ENCODE measurements at regions not wholly inside any gene's neighbourhood (a gene's known extent, or its start where the extent isn't known, plus 50 kb on each side); places are given as distances from the start of the nearest gene placed in this dataset.

DNA sequence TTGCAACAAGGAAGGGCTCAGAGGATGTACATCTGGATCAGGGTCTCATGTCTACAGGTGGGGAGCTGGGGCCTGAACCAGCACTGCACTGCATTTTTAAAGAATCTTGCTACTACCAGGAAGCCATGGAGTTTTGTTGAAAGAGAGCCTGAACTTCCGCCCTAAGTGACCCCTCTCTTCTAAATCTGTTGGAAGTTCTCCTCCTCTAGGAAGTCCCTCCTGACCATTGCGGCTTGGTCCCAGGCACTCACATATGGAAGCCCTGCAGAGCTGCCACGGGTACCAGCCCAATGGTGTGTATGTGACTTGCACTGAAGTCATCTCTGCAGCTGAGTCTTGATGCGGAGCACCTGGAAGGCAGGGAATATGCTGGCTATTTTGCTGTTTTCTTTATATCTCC, 192.0 kb upstream of the GALNT2 start:
- DNase-seq (no peak), ATAC-seq (ENCODE audit: low read depth) (no peak)
- peaks cover 7% of the 10 kb centered on the region for H3K27me3 Mint-ChIP-seq
- TF ChIP-seq, protein P1, sequence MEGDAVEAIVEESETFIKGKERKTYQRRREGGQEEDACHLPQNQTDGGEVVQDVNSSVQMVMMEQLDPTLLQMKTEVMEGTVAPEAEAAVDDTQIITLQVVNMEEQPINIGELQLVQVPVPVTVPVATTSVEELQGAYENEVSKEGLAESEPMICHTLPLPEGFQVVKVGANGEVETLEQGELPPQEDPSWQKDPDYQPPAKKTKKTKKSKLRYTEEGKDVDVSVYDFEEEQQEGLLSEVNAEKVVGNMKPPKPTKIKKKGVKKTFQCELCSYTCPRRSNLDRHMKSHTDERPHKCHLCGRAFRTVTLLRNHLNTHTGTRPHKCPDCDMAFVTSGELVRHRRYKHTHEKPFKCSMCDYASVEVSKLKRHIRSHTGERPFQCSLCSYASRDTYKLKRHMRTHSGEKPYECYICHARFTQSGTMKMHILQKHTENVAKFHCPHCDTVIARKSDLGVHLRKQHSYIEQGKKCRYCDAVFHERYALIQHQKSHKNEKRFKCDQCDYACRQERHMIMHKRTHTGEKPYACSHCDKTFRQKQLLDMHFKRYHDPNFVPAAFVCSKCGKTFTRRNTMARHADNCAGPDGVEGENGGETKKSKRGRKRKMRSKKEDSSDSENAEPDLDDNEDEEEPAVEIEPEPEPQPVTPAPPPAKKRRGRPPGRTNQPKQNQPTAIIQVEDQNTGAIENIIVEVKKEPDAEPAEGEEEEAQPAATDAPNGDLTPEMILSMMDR (IDR thresholded peaks at IDR 0.05), result no peak
- no peak overlapping the region for H3K27ac Mint-ChIP-seq
- ChIA-PET CTCF (no interaction called here), POLR2A (no interaction called here)
- intact Hi-C loops (cut with micrococcal nuclease), result no loop called here
- no peaks in the 10 kb centered on the region for H3K9me3 Mint-ChIP-seq
- no peaks in the 10 kb centered on the region for H3K36me3 Mint-ChIP-seq (ENCODE audit: low read depth)
- no peaks in the 10 kb centered on the region for H3K4me1 Mint-ChIP-seq
- H3K4me3 Mint-ChIP-seq, result no peak overlapping the region

DNA sequence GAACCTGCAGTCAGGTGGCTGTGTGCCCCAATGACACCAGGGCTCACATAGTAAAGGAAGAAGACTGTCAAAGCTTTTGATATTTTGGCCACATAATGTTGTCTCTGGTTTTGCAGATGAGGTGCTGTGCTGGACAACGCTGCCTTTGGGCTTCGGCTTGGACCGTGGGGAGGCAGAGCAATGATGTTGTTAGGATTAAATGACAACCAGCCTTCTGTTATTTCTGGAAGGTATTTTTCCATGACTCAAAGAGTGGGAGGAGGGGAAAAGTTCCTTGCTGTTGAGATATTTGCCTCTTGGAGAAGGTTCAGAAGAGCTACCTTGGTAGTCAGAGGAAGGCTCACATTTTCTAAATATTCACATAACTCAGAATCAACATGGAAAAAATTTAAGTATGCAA, 187.3 kb upstream of the GALNT2 start:
- H3K4me1 Mint-ChIP-seq, result no peaks in the 10 kb centered on the region
- POLR2A ChIA-PET, result no interaction called here
- TF ChIP-seq, protein P1 (IDR thresholded peaks at IDR 0.05), result no peak
- no peaks in the 10 kb centered on the region for H3K9me3 Mint-ChIP-seq
- ATAC-seq (ENCODE audit: low read depth), result no peak
- no peak for DNase-seq
- H3K27me3 Mint-ChIP-seq, result peaks cover 14% of the 10 kb centered on the region
- H3K27ac Mint-ChIP-seq, result no peak overlapping the region
- CTCF ChIA-PET, result no interaction called here
- H3K36me3 Mint-ChIP-seq (ENCODE audit: low read depth), result no peaks in the 10 kb centered on the region
- H3K4me3 Mint-ChIP-seq, result no peak overlapping the region
- intact Hi-C loops (cut with micrococcal nuclease), result no loop called here

DNA sequence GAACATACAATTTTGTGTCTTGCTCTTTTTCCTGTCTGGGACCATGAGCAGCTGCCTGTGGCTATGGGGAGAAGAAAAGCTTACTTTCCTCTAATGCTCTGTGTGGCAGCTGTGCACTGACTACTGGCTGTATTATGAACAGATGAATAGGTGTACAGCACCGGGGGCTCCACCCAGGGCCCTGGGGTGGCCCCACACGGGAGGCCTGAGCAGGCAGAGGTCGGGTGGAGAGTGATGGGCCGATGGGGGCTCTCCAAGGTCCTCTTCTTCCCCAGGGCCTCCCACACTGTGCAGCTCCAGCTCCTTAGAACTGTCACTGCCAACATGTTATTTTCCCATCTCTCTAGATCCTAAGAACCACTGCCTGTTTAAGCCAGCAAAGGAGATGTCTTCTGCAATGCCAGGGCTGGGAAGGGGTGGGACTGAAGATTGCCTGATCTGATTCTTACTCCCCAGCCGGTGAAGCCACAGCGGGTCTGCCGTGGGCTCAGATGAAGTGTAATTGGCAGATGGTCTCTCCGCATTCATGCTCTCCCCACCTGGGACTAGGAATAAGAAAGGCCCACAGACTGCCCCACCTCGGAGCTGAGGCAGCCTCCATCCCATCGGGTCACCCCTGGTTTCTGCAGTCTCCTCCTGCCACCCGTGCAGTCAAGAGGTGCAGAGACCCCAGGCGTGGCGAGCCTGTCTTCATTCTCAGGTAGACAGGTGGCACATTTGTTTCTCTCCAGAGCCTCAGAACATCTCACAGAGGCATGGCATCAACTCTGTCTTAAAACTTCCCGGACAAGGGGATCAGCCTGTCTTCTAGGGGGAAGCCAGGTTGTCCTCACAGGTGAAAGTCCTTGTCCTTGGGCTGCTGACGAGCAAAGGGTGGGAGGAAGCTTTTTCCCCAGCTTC, 186.5 kb upstream of the GALNT2 start:
- no peak for DNase-seq
- ChIA-PET POLR2A (no interaction called here), CTCF (no interaction called here)
- Mint-ChIP-seq H3K4me3 (no peak overlapping the region), H3K4me1 (no peaks in the 10 kb centered on the region), H3K27me3 (peaks cover 14% of the 10 kb centered on the region), H3K36me3 (ENCODE audit: low read depth) (no peaks in the 10 kb centered on the region), H3K9me3 (no peaks in the 10 kb centered on the region), H3K27ac (no peak overlapping the region)
- intact Hi-C loops (cut with micrococcal nuclease), result no loop called here
- no peak for ATAC-seq (ENCODE audit: low read depth)
- TF ChIP-seq, protein P1 (IDR thresholded peaks at IDR 0.05), result no peak

DNA sequence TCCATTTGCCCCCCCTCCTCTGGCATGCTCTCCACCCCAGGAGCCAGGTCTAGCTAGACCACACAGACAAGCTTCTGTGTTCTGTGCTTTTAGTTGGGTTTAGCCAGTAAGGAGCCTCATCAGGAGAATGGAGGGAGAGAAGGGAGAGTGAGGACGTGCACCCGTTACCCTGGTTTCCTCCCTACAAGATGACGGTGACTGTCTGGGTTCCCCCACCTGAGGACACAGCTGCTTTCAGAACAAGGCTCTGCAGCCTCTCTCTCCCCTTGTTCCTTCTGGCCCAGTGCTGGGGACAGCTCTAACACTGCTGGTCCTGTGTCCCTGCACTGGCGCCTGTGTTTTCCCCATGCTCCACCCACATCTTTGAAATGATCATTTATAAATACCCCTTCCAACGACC, 184.4 kb upstream of the GALNT2 start:
- Mint-ChIP-seq H3K36me3 (ENCODE audit: low read depth) (no peaks in the 10 kb centered on the region), H3K4me3 (no peak overlapping the region), H3K4me1 (no peaks in the 10 kb centered on the region), H3K27ac (no peak overlapping the region), H3K27me3 (peaks cover 14% of the 10 kb centered on the region), H3K9me3 (no peaks in the 10 kb centered on the region)
- no peak for DNase-seq
- TF ChIP-seq, protein P1 (IDR thresholded peaks at IDR 0.05), result no peak
- intact Hi-C loops (cut with micrococcal nuclease), result no loop called here
- ChIA-PET POLR2A (no interaction called here), CTCF (no interaction called here)
- no peak for ATAC-seq (ENCODE audit: low read depth)

DNA sequence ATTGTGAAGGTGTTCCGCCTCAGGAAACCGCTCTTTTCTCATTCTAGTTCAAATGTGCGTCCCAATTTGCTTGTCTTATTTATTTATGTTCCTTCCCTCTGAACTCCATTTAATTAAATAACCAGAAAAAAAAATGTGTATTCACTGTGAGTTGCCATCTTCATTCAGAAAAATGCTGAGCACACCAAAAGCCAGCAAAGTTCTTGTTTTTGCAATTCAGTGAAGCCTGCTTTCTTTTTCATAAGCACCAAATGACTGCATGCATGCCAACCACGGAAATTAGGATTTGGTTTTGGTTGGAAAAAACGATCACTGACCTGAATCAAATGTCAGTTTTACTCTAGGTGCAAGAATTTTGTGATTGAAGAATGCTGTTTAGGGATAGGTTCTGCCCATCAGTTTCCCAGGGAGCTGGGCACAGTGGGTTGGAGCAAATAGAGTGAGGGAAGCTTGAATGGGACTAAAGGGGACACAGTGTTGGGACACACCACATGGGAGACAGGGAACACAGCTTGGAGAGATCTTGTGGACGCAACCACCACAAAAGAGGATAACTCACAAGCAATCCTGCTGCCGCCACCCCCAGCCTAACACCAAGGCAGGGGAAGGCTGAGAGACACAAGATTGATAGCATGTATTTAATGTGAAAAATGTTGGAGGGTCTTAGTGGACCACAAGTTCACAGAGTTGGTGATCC, 183.4 kb upstream of the GALNT2 start:
- Mint-ChIP-seq H3K27me3 (peaks cover 12% of the 10 kb centered on the region), H3K27ac (no peak overlapping the region), H3K4me3 (no peak overlapping the region), H3K9me3 (no peaks in the 10 kb centered on the region), H3K4me1 (no peaks in the 10 kb centered on the region), H3K36me3 (ENCODE audit: low read depth) (no peaks in the 10 kb centered on the region)
- TF ChIP-seq, protein P1 (IDR thresholded peaks at IDR 0.05), result no peak
- ATAC-seq (ENCODE audit: low read depth), result no peak
- ChIA-PET CTCF (no interaction called here), POLR2A (interaction anchor here (0.7 kb wide), 1 partner anchor 16 kb away, joined by 3 read pairs; no protein-coding TSS in a partner anchor)
- intact Hi-C loops (cut with micrococcal nuclease), result no loop called here
- no peak for DNase-seq

Data from activated B cell treated with CpG ODN at 0.5 μM for 24 hours (primary cell).